GM21619 (cell line): ENCODE measurements at regions not wholly inside any gene's neighbourhood (a gene's known extent, or its start where the extent isn't known, plus 50 kb on each side); places are given as distances from the start of the nearest gene placed in this dataset.

Source experiments
- ATAC-seq: cut with Tn5 transposase; IDR thresholded peaks from one replicate; pipeline ENCODE4 v1.9.1; 2021; ENCODE audit not compliant: unreplicated experiment

DNA sequence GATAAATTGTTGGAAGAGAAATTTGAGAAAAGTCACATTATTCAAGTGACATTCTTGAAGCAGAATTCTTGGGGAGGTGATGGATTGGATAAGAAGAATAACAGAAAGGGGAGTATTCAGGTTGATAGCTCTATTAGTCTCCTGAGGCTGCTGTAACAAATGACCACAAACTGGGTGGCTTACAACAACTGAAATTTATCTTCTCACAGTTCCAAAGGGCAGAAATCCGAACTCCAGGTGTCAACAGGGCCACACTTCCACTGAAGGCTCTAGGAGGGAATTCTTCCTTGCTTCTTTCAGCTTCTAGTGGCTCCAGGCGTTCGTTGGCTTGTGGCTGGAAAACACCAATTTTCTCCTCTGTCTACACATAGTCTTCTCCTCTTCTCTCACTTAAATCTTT is 99.8 kb downstream of the TES start:
- ATAC-seq, result no peak

- ATAC-seq, result no peak
Observed at GRCh38 chr7:116311259-116311658, 100.9 kb downstream of the TES start.

DNA sequence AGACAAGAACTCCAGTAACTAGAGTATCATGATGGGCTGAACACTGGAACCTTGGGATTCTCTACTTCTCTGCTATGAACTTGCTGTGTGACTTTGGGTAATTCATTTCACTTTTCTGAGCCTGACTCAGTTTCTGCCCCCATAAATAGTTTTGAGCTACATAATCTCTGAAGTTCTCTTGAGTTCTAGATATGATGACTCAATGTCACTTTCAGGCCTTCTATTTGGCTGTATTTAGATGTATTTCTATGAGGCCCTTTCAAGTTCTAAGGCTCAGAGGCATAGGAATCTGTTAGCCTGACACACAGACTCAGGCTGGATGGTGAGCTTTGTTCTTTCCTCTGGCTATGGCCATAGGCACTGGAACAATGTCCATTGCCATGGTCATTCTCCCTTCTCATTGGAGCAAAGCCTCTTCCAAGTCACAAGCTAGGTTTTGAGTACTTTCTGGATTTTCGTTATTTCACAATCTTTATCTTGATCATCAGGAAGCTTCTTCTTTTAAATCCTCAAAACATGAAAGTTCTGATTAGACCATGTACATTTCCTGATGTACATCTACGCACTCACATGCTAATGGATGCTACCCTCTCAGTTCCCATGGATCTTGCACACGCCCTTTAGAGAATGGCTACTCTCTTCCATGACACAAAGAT is 101.6 kb downstream of the TES start:
- no peak for ATAC-seq

GRCh38 chr7:116315293-116315692 is 105.0 kb downstream of the TES start:
- no peak for ATAC-seq

DNA sequence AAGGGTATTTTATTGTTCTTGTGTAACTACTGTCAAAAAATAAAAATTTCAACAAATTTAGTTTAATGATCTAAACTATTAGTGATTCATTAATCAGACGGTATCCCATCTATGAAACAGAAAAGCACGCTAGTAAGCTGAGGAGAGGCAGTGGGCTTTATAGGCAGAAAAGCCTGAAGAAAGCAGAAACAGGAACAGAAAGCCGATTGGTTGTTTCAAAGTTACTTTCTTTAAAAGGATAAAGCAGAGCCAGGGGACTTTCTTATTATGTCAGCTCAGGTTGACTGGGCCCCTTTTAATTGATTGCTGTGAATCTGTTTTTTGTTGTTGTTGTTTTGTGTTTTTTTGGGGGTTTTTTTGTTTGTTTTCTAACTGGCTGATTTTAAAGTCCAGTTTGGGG is 105.5 kb downstream of the TES start:
- peak; percentile 20 for ATAC-seq

- peak; percentile 89 for ATAC-seq
Observed at GRCh38 chr7:116316838-116317628, 106.7 kb downstream of the TES start.

GRCh38 chr7:116317907-116318306 is 107.6 kb downstream of the TES start:
- ATAC-seq, result no peak

GRCh38 chr7:116322541-116322940 is 112.2 kb downstream of the TES start:
- no peak for ATAC-seq

- ATAC-seq, result no peak
Observed at GRCh38 chr7:116324582-116324981, 114.2 kb downstream of the TES start.

GRCh38 chr7:116325517-116325916 is 115.2 kb downstream of the TES start:
- ATAC-seq, result no peak

GRCh38 chr7:116327135-116327534 is 116.8 kb downstream of the TES start:
- ATAC-seq, result no peak

DNA sequence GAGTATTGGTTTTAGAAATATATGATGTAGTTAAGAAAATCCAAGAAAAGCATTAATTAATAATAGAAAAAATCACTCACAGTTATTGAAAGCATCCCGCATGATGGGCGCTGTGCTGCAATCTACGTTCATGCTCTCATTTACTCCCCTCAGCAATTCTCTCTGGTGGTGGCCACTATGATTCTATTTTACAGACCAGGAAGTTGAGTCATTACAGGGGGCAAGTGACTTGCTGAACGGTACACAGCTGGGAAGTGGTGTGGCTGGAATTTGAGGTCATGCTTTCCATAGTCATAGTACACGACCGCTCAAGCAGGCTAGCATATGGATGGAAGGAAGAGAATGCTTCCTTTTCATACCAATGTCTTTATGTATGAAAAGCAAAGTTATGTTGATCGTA is 117.4 kb downstream of the TES start:
- ATAC-seq, result no peak

DNA sequence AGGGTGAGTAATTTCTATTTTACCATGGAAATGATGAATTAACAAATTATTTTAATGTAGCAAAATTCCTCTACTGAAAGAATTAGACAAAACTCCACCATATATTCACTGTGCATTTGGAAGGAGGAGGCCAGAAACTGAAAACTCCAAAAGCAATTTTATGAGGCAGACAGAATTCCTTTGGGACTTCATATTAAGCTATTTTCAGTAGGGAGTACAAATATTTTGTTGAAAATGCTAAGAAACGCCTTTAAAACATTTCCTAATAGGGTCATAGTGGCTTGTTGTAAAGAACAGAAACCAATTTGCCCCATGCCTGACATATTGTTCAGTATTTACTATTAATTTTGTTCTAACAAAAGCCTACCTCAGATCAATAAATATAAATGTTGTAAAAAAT is 117.8 kb downstream of the TES start:
- no peak for ATAC-seq

GRCh38 chr7:116329686-116330503 is 119.6 kb downstream of the TES start:
- no peak for ATAC-seq

DNA sequence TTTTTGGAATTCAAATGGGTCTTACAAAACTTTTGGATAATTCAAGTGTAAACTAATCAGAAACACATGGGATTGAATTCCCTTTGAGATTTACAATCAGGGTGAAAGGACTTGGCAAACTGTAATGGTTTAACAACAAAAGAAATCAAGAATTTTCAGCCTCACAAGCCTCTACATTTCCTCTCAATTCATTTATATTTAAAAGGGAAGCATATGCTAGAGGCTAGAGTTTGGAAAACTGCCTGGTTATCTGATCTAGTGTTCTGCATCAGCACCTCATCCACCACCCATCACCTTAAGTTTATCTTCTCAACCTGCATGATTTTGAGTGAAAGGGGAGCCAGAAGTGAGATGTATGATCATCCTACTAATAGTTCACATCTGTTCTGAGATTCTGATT is 120.7 kb downstream of the TES start:
- no peak for ATAC-seq

DNA sequence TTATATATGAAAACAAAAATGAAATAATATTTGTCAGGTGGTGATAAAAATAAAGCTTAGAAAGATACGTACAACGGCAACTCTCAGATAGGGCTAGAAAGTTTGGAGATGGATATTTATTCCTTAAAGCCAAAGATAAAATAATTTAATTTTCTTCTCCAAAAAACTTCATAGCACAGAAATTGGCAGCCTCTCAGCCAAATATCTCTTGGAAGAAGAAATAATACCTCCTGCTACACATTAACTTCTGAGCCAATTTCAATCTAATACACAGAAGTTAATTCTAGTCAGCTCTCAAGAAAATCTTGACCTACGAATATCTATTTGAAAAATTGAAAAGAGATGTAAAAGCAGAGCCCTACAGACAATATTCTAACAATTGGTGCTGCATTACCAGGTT is 122.4 kb downstream of the TES start:
- no peak for ATAC-seq

GRCh38 chr7:116334555-116334954 is 124.2 kb downstream of the TES start:
- no peak for ATAC-seq

- no peak for ATAC-seq
Observed at GRCh38 chr7:116337018-116337417, 126.7 kb downstream of the TES start.

DNA sequence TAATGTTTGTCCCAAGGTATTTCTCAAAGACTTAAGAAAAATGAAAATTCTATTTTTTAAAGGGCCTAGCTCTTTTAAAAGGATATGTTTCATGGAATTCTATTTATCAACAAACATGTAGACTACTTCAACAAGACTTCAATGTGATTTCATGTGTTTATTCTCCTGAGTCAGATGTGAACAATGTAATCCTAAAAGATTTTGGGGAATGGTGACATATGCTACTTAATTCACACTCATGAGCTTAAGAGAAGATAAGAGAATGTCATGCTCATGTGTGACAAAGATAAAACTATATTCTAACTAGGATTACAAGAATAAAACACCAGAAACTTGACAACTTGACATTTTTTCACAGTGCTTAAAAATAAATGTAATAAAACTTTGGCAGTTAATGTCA is 127.5 kb downstream of the TES start:
- ATAC-seq, result no peak

DNA sequence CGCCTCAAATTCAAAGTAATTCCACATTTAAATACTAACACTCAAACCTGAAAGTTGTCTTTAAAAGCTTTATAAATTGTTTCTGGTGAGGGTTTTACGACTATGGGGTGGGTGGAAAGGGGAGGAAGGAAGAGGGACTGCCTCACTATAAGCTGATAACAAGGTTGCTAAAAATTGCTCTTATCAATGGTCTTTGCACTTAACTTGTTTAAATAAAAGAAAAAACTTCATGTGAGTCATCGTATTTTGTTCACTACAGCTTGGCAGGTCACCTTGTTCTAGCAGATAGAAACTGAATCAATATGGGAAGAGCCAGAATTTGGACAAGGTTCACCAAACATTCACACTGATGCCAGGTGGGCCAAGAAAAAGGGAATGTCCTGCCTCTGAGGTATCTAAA is 129.2 kb downstream of the TES start:
- no peak for ATAC-seq

DNA sequence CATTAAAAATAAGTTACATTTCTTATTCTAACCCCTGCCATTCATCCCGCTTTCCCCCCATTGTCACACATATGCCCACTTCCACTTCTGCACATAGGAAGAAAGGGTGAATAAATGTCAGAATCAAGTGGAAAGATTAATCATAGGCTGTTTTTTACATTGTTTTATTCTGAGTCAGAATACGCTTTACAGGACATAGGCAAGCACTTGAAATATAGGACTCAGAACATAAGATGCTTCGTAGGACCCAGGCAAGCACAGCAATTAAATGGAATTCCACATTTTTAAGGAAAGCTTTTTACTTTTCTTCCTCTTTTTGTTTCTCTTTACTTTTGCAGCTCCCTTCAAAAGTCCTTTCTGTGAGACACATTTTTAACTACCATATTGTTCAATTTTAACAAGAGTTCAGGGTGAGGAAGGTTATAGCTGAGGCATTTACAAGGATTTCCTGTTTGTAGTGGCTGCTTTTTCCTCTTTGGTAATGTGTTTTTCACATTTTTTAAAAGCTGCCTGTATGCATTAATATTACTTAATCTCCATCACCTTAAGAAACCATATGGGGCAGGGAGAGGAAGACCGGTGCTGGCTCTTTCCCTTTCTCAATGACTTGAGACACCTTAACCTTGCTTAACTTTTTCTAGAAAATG is 130.0 kb downstream of the TES start:
- no peak for ATAC-seq
